ENCODE measurements at regions not wholly inside any gene's neighbourhood (a gene's known extent, or its start where the extent isn't known, plus 50 kb on each side); places are given as distances from the start of the nearest gene placed in this dataset.

DNA sequence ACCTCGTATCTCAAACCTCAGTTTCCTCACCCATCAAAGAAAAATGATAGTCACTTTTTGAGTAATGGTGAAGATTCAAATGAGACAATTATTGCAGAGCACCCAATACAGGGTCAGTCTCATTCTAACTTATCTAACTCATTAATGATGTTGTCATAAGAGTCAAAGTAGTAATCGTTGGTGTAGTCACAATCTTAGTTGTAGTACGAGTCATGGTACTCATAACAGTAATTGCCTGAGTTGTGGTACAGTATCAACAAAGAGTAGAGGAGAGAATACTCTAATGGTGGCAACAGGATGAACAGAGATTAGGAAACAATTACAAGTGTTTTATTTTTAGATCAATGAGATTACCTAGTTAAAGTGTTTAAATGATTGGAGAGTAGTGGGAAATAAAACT lies 93.6 kb upstream of the TMTC2 start:
- Histone ChIP-seq H2BK5ac (ENCODE audit: low read depth, low read length) (no peak overlapping the region), H3K4me3 (ENCODE audit: extremely low read depth in 1 of 4, insufficient read depth in 2 of 4, low read depth in 3 of 4, low read length in 4 of 4) (no peak overlapping the region), H2BK20ac (ENCODE audit: low read length) (no peak overlapping the region), H3K9ac (replicated peaks in 1 of 4; ENCODE audit: extremely low read depth in 1 of 4, low read depth in 3 of 4, low read length in 3 of 4) (no peak overlapping the region), H3K27me3 (replicated peaks in 1 of 4; ENCODE audit: control insufficient read depth in 3 of 4, extremely low read depth in 1 of 4, insufficient read depth in 3 of 4, low read length in 3 of 4) (no peaks in the 10 kb centered on the region), H4K91ac (replicated peaks; ENCODE audit: insufficient read length, low read length) (no peak overlapping the region), H3K23ac (ENCODE audit: insufficient read length) (no peak overlapping the region), H4K20me1 (replicated peaks in 1 of 2; ENCODE audit: control insufficient read depth in 1 of 2, insufficient read depth in 2 of 2, low read length in 2 of 2) (no peaks in the 10 kb centered on the region), H3K4ac (replicated peaks; ENCODE audit: insufficient read length, low read depth, low read length) (no peak overlapping the region), H2AK5ac (ENCODE audit: low read depth, low read length) (no peak overlapping the region), H3K79me2 (ENCODE audit: control insufficient read depth in 1 of 2, insufficient read depth in 2 of 2, low read length in 2 of 2) (no peaks in the 10 kb centered on the region), H3K14ac (ENCODE audit: insufficient read length) (no peak overlapping the region), H3K9me3 (ENCODE audit: insufficient read depth in 2 of 2, low read depth in 1 of 2, low read length in 1 of 2) (no peaks in the 10 kb centered on the region), H3K23me2 (ENCODE audit: low read depth, low read length) (no peaks in the 10 kb centered on the region), H2AFZ (ENCODE audit: low read length) (no peak overlapping the region), H3K4me1 (replicated peaks in 1 of 4; ENCODE audit: control insufficient read depth in 3 of 4, insufficient read depth in 4 of 4, low read length in 3 of 4) (no peaks in the 10 kb centered on the region), H3K79me1 (ENCODE audit: low read depth, low read length) (no peaks in the 10 kb centered on the region), H3K4me2 (ENCODE audit: insufficient read depth in 1 of 2, low read depth in 2 of 2, low read length in 2 of 2) (no peak overlapping the region), H3K56ac (replicated peaks; ENCODE audit: insufficient read length, low read depth, low read length) (no peak overlapping the region), H3K27ac (ENCODE audit: low read depth, low read length) (no peak overlapping the region), H2BK15ac (ENCODE audit: low read length) (no peak overlapping the region), H3K36me3 (ENCODE audit: control insufficient read depth in 2 of 4, insufficient read depth in 4 of 4, low read length in 3 of 4) (no peaks in the 10 kb centered on the region), H3K18ac (ENCODE audit: extremely low read depth, low read length) (no peak overlapping the region), H2BK12ac (ENCODE audit: low read depth, low read length) (no peak overlapping the region), H4K8ac (ENCODE audit: extremely low read depth, insufficient read depth, low read length) (no peak overlapping the region), H4K5ac (ENCODE audit: insufficient read length, low read depth, low read length) (no peak overlapping the region), H2BK120ac (replicated peaks; ENCODE audit: low read depth, low read length) (no peak overlapping the region)
- ChIA-PET POLR2A (ENCODE audit: partially characterized antibody) (no interaction called here), CTCF (ENCODE audit: partially characterized antibody) (no interaction called here)
- DNase-seq (ENCODE audit: low read depth in 1 of 2, low spot score in 2 of 2) (no peak), FAIRE-seq (no peak)
- 85% methylated on average over 3 of the region's 3 CpGs; no CpG with 5 or more reads in 1 of the 2 experiments for WGBS, 2 experiments (ENCODE audit: extremely low coverage in 1 of 2, insufficient coverage in 1 of 2, insufficient read length in 1 of 2, insufficient replicate concordance in 2 of 2, low coverage in 1 of 2, low lambda C conversion rate in 2 of 2, missing lambda C conversion rate in 1 of 2)
- TF ChIP-seq KDM4A (IDR thresholded peaks at IDR 0.05; ENCODE audit: low read depth, low read length, severe bottlenecking) (no peak), TBP (IDR thresholded peaks at IDR 0.05; ENCODE audit: low read depth, low read length) (no peak), MAFK (IDR thresholded peaks at IDR 0.05; ENCODE audit: low read depth, low read length) (no peak), YY1 (IDR thresholded peaks at IDR 0.05; ENCODE audit: low read depth, low read length) (no peak), TEAD4 (IDR thresholded peaks at IDR 0.05; ENCODE audit: low read depth, low read length) (no peak), EGR1 (IDR thresholded peaks at IDR 0.05; ENCODE audit: borderline replicate concordance, low read depth, low read length) (no peak), CHD2 (IDR thresholded peaks at IDR 0.05; ENCODE audit: low read length) (no peak), SIN3A (conservative IDR thresholded peaks at IDR 0.05 in 1 of 2, IDR thresholded peaks at IDR 0.05 in 1 of 2; ENCODE audit: low read depth in 1 of 2, low read length in 2 of 2) (no peak), GTF2F1 (IDR thresholded peaks at IDR 0.05; ENCODE audit: borderline replicate concordance, low read depth, low read length) (no peak), FOSL1 (IDR thresholded peaks at IDR 0.05; ENCODE audit: insufficient read depth, low read depth, low read length) (no peak)
- TF ChIP-seq, protein P1, sequence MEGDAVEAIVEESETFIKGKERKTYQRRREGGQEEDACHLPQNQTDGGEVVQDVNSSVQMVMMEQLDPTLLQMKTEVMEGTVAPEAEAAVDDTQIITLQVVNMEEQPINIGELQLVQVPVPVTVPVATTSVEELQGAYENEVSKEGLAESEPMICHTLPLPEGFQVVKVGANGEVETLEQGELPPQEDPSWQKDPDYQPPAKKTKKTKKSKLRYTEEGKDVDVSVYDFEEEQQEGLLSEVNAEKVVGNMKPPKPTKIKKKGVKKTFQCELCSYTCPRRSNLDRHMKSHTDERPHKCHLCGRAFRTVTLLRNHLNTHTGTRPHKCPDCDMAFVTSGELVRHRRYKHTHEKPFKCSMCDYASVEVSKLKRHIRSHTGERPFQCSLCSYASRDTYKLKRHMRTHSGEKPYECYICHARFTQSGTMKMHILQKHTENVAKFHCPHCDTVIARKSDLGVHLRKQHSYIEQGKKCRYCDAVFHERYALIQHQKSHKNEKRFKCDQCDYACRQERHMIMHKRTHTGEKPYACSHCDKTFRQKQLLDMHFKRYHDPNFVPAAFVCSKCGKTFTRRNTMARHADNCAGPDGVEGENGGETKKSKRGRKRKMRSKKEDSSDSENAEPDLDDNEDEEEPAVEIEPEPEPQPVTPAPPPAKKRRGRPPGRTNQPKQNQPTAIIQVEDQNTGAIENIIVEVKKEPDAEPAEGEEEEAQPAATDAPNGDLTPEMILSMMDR (IDR thresholded peaks at IDR 0.05; ENCODE audit: control extremely low read depth in 1 of 3, insufficient read depth in 1 of 3, low read depth in 1 of 3, low read length in 3 of 3), result no peak
